ENCODE measurements at regions not wholly inside any gene's neighbourhood (a gene's known extent, or its start where the extent isn't known, plus 50 kb on each side); places are given as distances from the start of the nearest gene placed in this dataset.

DNA sequence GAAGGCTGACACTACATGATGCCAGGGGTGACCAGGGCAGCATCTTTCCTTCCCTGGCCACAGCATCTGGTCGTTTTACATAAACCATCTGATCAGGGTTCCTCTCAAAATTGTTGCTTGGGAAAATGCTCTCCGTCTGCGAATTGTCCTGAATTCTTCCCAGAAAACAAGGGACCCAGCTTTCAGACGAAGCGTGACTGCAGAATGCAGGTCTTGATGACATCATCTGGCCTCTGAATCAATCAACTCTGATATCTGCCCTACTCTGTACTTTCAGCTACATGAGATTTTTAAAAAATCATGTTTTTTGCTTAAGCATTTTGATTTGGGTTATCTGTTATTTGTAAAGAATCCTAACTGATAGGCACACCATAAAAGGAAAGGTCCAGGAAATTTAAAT, 246.6 kb upstream of the IRS2 start:
- Histone ChIP-seq H3K9ac (ENCODE audit: extremely low read depth, low read length, poor library complexity, severe bottlenecking) (no peak overlapping the region), H3K36me3 (ENCODE audit: control insufficient read depth, insufficient read depth, low read length) (no peaks in the 10 kb centered on the region), H3K4me1 (ENCODE audit: control insufficient read depth, insufficient read depth, low read length) (no peaks in the 10 kb centered on the region), H3K4me3 (ENCODE audit: low read length) (no peak overlapping the region), H3K27me3 (ENCODE audit: control insufficient read depth, insufficient read depth, low read length, poor library complexity, severe bottlenecking) (no peaks in the 10 kb centered on the region), H3K27ac (ENCODE audit: low read depth, low read length) (no peak overlapping the region), H3K9me3 (ENCODE audit: control insufficient read depth, low read length) (no peaks in the 10 kb centered on the region)
- TF ChIP-seq, protein P1, sequence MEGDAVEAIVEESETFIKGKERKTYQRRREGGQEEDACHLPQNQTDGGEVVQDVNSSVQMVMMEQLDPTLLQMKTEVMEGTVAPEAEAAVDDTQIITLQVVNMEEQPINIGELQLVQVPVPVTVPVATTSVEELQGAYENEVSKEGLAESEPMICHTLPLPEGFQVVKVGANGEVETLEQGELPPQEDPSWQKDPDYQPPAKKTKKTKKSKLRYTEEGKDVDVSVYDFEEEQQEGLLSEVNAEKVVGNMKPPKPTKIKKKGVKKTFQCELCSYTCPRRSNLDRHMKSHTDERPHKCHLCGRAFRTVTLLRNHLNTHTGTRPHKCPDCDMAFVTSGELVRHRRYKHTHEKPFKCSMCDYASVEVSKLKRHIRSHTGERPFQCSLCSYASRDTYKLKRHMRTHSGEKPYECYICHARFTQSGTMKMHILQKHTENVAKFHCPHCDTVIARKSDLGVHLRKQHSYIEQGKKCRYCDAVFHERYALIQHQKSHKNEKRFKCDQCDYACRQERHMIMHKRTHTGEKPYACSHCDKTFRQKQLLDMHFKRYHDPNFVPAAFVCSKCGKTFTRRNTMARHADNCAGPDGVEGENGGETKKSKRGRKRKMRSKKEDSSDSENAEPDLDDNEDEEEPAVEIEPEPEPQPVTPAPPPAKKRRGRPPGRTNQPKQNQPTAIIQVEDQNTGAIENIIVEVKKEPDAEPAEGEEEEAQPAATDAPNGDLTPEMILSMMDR (conservative IDR thresholded peaks at IDR 0.05), result no peak
- H3K4me1 Mint-ChIP-seq, result peaks cover 11% of the 10 kb centered on the region
- no peaks in the 10 kb centered on the region for H3K9me3 Mint-ChIP-seq
- H3K36me3 Mint-ChIP-seq (ENCODE audit: low read depth), result no peaks in the 10 kb centered on the region
- H3K27ac Mint-ChIP-seq, result no peak overlapping the region
- H3K4me3 Mint-ChIP-seq, result no peak overlapping the region
- DNase-seq, result no peak
- 65 to 76% methylated on average over 5 of the region's 5 CpGs for WGBS, 2 experiments (ENCODE audit: insufficient coverage in 1 of 2, insufficient read length in 1 of 2)
- H3K27me3 Mint-ChIP-seq (ENCODE audit: insufficient read depth), result peaks cover 2% of the 10 kb centered on the region

DNA sequence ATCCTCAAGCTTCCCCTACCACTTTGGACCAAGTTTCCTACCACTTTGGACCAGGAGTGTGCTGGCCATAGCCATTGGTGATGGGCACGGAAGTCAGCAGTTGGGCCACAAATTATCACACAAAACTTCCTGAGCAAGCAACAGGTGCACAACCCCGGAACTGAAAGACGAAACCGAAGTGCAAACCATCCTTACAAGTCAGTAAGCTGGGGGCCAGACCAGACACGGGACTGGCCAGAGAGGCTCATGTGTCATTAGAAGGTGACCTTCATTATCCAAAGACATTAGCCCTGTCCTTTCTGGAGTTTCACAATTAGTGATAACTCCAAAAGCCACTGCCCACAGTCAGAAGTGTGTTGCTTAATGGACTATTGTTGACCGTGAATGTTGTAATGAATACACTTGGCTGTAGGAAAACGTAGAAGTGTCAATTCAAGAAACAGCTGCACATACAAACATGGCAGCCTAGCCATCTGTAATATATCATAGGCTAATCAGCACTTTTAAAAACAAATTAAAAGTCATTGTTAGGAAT, 244.1 kb upstream of the IRS2 start:
- TF ChIP-seq, protein P1 (conservative IDR thresholded peaks at IDR 0.05), result no peak
- Histone ChIP-seq H3K9ac (ENCODE audit: extremely low read depth, low read length, poor library complexity, severe bottlenecking) (no peak overlapping the region), H3K4me3 (ENCODE audit: low read length) (no peak overlapping the region), H3K36me3 (ENCODE audit: control insufficient read depth, insufficient read depth, low read length) (no peaks in the 10 kb centered on the region), H3K27me3 (ENCODE audit: control insufficient read depth, insufficient read depth, low read length, poor library complexity, severe bottlenecking) (no peaks in the 10 kb centered on the region), H3K9me3 (ENCODE audit: control insufficient read depth, low read length) (no peaks in the 10 kb centered on the region), H3K27ac (ENCODE audit: low read depth, low read length) (no peak overlapping the region), H3K4me1 (ENCODE audit: control insufficient read depth, insufficient read depth, low read length) (no peaks in the 10 kb centered on the region)
- peaks cover 2% of the 10 kb centered on the region for H3K27me3 Mint-ChIP-seq (ENCODE audit: insufficient read depth)
- H3K9me3 Mint-ChIP-seq, result no peaks in the 10 kb centered on the region
- no peaks in the 10 kb centered on the region for H3K4me1 Mint-ChIP-seq
- no peak for DNase-seq
- no peak overlapping the region for H3K27ac Mint-ChIP-seq
- 81 to 100% methylated on average over 1 to 7 of the region's 7 CpGs for WGBS, 2 experiments (ENCODE audit: insufficient coverage in 1 of 2, insufficient read length in 1 of 2)
- H3K4me3 Mint-ChIP-seq, result no peak overlapping the region
- H3K36me3 Mint-ChIP-seq (ENCODE audit: low read depth), result no peaks in the 10 kb centered on the region

DNA sequence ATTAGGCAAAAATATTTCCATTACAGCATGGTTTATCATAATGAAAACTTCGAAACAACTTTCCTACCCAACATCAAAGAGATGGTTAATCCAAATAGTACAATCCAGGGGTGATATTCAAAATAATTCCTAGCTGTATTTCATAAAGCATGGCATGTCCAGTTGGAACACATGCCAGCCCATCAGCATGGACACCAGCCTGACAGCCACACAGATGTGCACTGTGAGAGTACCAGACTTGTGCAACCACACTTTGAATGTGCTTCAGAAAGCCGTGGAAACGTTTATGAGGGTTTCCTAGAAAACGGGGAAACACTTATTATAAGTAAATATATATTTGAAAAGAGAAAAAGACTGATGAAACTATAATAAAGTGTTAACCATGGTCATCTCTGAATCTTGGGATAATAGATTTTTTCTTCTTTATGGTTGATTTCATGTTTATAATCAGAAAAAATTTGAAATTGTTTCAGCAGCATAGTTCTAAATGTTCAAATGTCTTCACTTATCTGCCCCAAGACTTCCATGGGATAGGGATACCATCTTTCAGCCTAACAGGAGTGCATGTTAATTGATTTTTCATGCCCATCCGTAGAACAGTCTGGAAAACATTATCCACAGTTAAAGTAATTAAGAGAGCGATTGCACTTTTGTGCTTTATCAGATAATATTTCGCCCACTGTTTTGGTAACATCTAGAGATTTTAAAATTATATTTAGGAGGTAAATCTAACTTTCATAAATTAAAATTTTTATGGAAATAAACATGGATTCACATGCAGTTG, 242.6 kb upstream of the IRS2 start:
- no peaks in the 10 kb centered on the region for H3K9me3 ChIP-seq (ENCODE audit: control insufficient read depth, low read length)
- Mint-ChIP-seq H3K27me3 (ENCODE audit: insufficient read depth) (peaks cover 2% of the 10 kb centered on the region), H3K4me1 (no peaks in the 10 kb centered on the region), H3K9me3 (no peaks in the 10 kb centered on the region), H3K36me3 (ENCODE audit: low read depth) (no peaks in the 10 kb centered on the region), H3K27ac (no peak overlapping the region), H3K4me3 (no peak overlapping the region)
- H3K9ac ChIP-seq (ENCODE audit: extremely low read depth, low read length, poor library complexity, severe bottlenecking), result no peak overlapping the region
- 97 to 100% methylated on average over 1 to 6 of the region's 7 CpGs for WGBS, 2 experiments (ENCODE audit: insufficient coverage in 1 of 2, insufficient read length in 1 of 2)
- no peaks in the 10 kb centered on the region for H3K36me3 ChIP-seq (ENCODE audit: control insufficient read depth, insufficient read depth, low read length)
- H3K4me1 ChIP-seq (ENCODE audit: control insufficient read depth, insufficient read depth, low read length), result no peaks in the 10 kb centered on the region
- H3K4me3 ChIP-seq (ENCODE audit: low read length), result no peak overlapping the region
- no peak overlapping the region for H3K27ac ChIP-seq (ENCODE audit: low read depth, low read length)
- no peak for DNase-seq
- TF ChIP-seq, protein P1 (conservative IDR thresholded peaks at IDR 0.05), result no peak
- H3K27me3 ChIP-seq (ENCODE audit: control insufficient read depth, insufficient read depth, low read length, poor library complexity, severe bottlenecking), result no peaks in the 10 kb centered on the region
